GM21367 (cell line): ENCODE measurements at regions not wholly inside any gene's neighbourhood (a gene's known extent, or its start where the extent isn't known, plus 50 kb on each side); places are given as distances from the start of the nearest gene placed in this dataset.
"Not testable (repeated sequence)": the region's sequence is repeated elsewhere in the genome, so short reads cannot be mapped to it uniquely, and the experiment has no call there.

Experiments
- ATAC-seq: cut with Tn5 transposase; IDR thresholded peaks from one replicate; pipeline ENCODE4 v1.9.1; 2021; ENCODE audit not compliant: unreplicated experiment

- not testable (repeated sequence) for ATAC-seq
These were observed 142.3 kb upstream of the KCNJ18 start for GRCh38 chr17:21550031-21550430.

GRCh38 chr17:21551081-21551881 lies 141.0 kb upstream of the KCNJ18 start:
- peak; percentile 74 for ATAC-seq

GRCh38 chr17:21558921-21559320 lies 133.4 kb upstream of the KCNJ18 start:
- not testable (repeated sequence) for ATAC-seq

GRCh38 chr17:21564262-21564661 lies 128.1 kb upstream of the KCNJ18 start:
- ATAC-seq: no peak

GRCh38 chr17:21564757-21565156 lies 127.6 kb upstream of the KCNJ18 start:
- not testable (repeated sequence) for ATAC-seq

- ATAC-seq: not testable (repeated sequence)
These were observed 121.9 kb upstream of the KCNJ18 start for GRCh38 chr17:21570427-21570826.

GRCh38 chr17:21572148-21572547 lies 120.2 kb upstream of the KCNJ18 start:
- not testable (repeated sequence) for ATAC-seq

GRCh38 chr17:21573271-21573960 lies 118.9 kb upstream of the KCNJ18 start:
- not testable (repeated sequence) for ATAC-seq

- no peak for ATAC-seq
These were observed 118.2 kb upstream of the KCNJ18 start for GRCh38 chr17:21573961-21574610.

- not testable (repeated sequence) for ATAC-seq
These were observed 117.6 kb upstream of the KCNJ18 start for GRCh38 chr17:21574611-21575255.

- ATAC-seq: not testable (repeated sequence)
These were observed 113.5 kb upstream of the KCNJ18 start for GRCh38 chr17:21578783-21579182.

- no peak for ATAC-seq
These were observed 99.5 kb upstream of the KCNJ18 start for GRCh38 chr17:21592774-21593173.

- ATAC-seq: not testable (repeated sequence)
These were observed 98.7 kb upstream of the KCNJ18 start for GRCh38 chr17:21593452-21594105.

GRCh38 chr17:21595086-21595485 lies 97.2 kb upstream of the KCNJ18 start:
- no peak for ATAC-seq

- no peak for ATAC-seq
These were observed 90.1 kb upstream of the KCNJ18 start for GRCh38 chr17:21602176-21602575.

GRCh38 chr17:21603292-21603691 lies 89.0 kb upstream of the KCNJ18 start:
- not testable (repeated sequence) for ATAC-seq

- not testable (repeated sequence) for ATAC-seq
These were observed 80.9 kb upstream of the KCNJ18 start for GRCh38 chr17:21611443-21611842.

GRCh38 chr17:21612123-21613070 lies 79.9 kb upstream of the KCNJ18 start:
- not testable (repeated sequence) for ATAC-seq

- no peak for ATAC-seq
These were observed 79.3 kb upstream of the KCNJ18 start for GRCh38 chr17:21613071-21613429.

GRCh38 chr17:21626987-21627386 lies 65.3 kb upstream of the KCNJ18 start:
- ATAC-seq: not testable (repeated sequence)
